Kidney epithelial cell (primary cell): ENCODE measurements at regions not wholly inside any gene's neighbourhood (a gene's known extent, or its start where the extent isn't known, plus 50 kb on each side); places are given as distances from the start of the nearest gene placed in this dataset.

Experiments
- DNase-seq: peaks from one replicate; pipeline ENCODE4 v3.0.0-alpha.2; 2010; ENCODE audit warnings: low read depth
- H3K27me3 ChIP-seq: 2 replicates; pipeline ENCODE4 v1.6.0; 2011; ENCODE audit warnings: low read length; ENCODE audit not compliant: control insufficient read depth, insufficient read depth
- H3K36me3 ChIP-seq: 2 replicates; pipeline ENCODE4 v1.5.1; 2011; ENCODE audit warnings: low read length; ENCODE audit not compliant: control insufficient read depth, insufficient read depth
- H3K4me3 ChIP-seq: 2 replicates; pipeline ENCODE4 v1.5.1; 2011; ENCODE audit warnings: low read depth, mild to moderate bottlenecking, control low read depth, low read length
- CTCF ChIP-seq: IDR thresholded peaks from 2 replicates; pipeline ENCODE4 v1.5.1; 2011; ENCODE audit warnings: mild to moderate bottlenecking, moderate library complexity, low read length, control low read depth, inconsistent platforms; ENCODE audit not compliant: insufficient read depth, poor library complexity, severe bottlenecking

DNA sequence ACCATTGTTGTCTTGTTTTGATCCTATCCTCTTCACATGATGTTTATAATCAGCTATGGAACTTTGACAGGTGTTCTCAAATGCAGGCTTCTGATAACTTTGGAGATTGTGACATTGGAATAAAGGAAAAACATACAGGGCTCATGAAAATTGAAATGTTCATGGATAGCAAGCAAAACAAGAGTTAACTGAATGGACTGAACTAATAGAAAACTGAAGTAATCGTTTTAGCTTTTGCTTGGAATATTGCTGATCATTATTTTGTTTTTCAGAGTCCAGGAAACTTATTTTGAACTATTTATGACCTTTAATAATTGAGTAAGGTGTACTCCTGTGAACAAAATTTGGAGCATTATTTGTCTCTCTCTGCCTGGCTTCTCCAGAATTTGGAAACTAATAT lies 436.7 kb upstream of the CDH9 start:
- H3K27me3 ChIP-seq, result no peaks in the 10 kb centered on the region
- TF ChIP-seq CTCF, result no peak
- H3K4me3 ChIP-seq, result no peak overlapping the region
- DNase-seq, result no peak
- no peaks in the 10 kb centered on the region for H3K36me3 ChIP-seq

DNA sequence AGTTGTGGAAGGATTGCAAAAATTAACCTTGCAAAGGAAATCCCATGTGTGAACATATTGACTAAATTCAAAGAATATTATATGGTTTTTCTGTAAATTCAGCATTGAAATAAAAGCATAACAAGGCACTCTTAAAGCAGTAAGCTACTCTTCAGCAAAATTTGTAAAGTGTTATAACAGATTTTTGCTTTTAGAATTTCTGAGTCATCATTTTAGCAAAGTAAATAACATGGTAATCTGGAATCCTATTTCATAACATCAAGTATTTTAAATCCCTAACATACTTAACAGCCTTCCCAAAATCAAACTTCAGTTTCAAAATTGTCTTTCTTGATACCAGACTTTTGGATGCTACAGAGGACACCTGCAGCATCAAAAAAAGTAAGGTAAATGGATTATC lies 436.0 kb upstream of the CDH9 start:
- DNase-seq, result no peak
- H3K4me3 ChIP-seq, result no peak overlapping the region
- no peaks in the 10 kb centered on the region for H3K36me3 ChIP-seq
- no peaks in the 10 kb centered on the region for H3K27me3 ChIP-seq
- no peak for TF ChIP-seq CTCF

DNA sequence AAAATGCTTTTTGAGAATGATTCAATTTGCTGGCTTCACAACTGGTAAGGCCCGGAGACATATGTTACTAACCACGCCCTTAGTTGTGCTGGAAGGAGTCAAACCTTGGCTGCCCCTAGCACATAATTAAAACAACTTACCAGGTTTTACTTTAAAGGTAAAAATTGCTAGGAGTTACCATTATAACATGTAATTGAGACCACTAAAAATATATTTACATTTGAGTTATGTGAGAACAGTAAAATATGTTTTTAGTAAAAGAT lies 435.6 kb upstream of the CDH9 start:
- Histone ChIP-seq H3K36me3 (no peaks in the 10 kb centered on the region), H3K4me3 (no peak overlapping the region), H3K27me3 (no peaks in the 10 kb centered on the region)
- no peak for DNase-seq
- TF ChIP-seq CTCF, result no peak

DNA sequence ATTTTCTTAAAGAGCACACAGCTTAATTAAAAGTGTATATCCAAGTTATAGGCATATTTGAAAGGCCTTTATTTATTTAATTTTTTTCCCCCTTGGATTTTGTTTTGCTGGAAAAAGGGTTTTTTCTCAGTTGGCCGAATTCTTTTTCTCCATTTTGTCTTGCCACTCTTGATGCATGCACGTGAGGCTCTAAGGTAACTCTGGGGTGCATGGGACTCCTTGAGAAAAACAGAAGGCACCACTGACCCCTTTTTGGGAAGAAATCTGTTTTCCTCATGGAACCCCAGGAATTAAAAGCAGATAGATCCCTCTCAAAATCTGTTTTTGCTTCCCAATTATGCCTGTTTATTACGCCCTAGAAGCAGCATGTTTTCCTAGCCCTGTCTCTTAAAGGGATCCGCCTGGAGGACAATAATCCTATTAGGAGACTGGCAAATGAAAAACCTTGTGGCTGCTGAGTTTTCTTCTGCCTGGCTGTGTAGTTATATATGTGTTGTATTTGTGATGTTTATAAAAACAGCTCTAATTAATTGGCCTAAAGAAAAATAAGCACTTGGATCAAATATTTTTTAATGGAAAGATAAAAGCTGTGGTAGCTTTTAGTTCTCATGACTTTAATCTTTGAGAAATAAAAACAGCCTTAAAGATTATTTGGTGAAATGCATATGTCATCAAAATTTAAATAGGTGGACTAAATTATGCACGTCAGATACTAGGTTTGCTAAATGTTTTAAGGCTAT lies 435.1 kb upstream of the CDH9 start:
- no peak overlapping the region for H3K4me3 ChIP-seq
- no peak for TF ChIP-seq CTCF
- H3K27me3 ChIP-seq, result no peaks in the 10 kb centered on the region
- no peak for DNase-seq
- no peaks in the 10 kb centered on the region for H3K36me3 ChIP-seq

DNA sequence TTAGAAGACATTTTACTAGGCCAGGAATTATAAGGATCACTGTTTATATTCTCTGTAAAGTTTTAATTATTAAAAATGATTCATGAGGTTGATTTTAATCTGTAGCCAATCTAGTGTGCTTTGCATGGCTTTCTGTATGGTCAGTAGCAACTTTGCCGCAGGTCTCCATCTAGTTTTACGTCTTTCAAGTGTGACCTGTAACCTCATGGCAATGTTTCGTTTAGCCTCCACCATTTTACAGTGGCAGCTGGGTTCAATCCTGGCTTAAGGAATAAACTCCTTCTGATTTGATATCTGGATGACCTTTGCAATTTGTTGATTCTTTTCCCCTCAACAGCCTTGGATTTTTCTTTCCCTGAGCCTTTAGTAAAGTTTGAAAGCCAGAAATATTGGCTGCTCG lies 434.5 kb upstream of the CDH9 start:
- DNase-seq, result no peak
- Histone ChIP-seq H3K4me3 (no peak overlapping the region), H3K27me3 (no peaks in the 10 kb centered on the region), H3K36me3 (no peaks in the 10 kb centered on the region)
- no peak for TF ChIP-seq CTCF

DNA sequence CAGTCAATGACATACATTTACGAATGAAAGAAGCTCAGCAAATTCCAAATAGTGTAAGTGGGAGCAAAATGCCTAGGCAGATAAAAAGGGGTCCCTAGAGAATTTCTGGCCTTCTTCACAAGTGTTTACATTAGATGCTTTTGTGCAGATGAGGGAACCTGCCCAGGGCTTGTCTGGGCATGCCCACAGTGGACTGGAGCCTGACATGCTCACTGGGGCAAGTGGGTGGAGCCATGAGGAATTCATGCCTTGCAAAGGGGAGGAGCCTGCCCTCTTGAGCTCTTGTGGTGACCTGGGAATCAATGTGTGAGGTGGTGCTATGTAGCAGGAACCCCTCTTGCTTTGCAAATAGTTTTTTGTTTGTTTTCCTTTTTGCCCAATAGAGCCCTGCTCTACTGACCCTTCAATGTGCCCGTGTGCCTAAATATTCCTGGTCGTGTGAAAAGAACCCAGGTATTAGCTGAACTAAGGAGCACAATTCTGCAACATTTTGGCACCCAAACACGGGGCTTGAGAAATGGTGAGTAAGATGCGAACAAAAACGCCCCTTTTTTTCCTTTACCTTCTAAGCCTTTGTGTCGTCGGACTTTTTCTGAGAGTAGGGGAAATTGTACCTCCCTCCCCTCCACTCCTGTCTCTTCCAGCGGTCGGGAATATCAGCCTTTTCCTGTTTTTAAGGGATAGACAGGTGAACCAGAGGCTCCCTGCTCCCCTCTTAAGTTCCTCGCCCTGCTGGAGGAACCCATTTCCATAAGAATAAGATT lies 433.8 kb upstream of the CDH9 start:
- TF ChIP-seq CTCF, result no peak
- H3K36me3 ChIP-seq, result no peaks in the 10 kb centered on the region
- DNase-seq, result no peak
- H3K27me3 ChIP-seq, result no peaks in the 10 kb centered on the region
- no peak overlapping the region for H3K4me3 ChIP-seq
